HG03442 (cell line): ENCODE measurements at regions not wholly inside any gene's neighbourhood (a gene's known extent, or its start where the extent isn't known, plus 50 kb on each side); places are given as distances from the start of the nearest gene placed in this dataset.
A peak's percentile ranks its signal among the peaks of the same experiment; 100 is the strongest.

Source experiments
- ATAC-seq: cut with Tn5 transposase; IDR thresholded peaks from one replicate; pipeline ENCODE4 v1.9.1; 2021; ENCODE audit warnings: mild to moderate bottlenecking, moderate library complexity; ENCODE audit not compliant: unreplicated experiment

GRCh38 chr11:88404932-88405710, 67.6 kb upstream of the CTSC start:
- no peak for ATAC-seq

- no peak for ATAC-seq
Measured at GRCh38 chr11:88404391-88404790, 66.9 kb upstream of the CTSC start.

GRCh38 chr11:88402784-88403183, 65.2 kb upstream of the CTSC start:
- no peak for ATAC-seq

GRCh38 chr11:88402192-88402715, 64.7 kb upstream of the CTSC start:
- ATAC-seq, result peak; percentile 37

GRCh38 chr11:88398791-88399570, 61.4 kb upstream of the CTSC start:
- no peak for ATAC-seq

GRCh38 chr11:88398372-88398771, 60.8 kb upstream of the CTSC start:
- peak; percentile 74 for ATAC-seq

- ATAC-seq, result no peak
Measured at GRCh38 chr11:88390254-88390653, 52.7 kb upstream of the CTSC start.

- no peak for ATAC-seq
Measured at GRCh38 chr11:88387957-88388356, 50.4 kb upstream of the CTSC start.
